ENCODE measurements at regions not wholly inside any gene's neighbourhood (a gene's known extent, or its start where the extent isn't known, plus 50 kb on each side); places are given as distances from the start of the nearest gene placed in this dataset.

DNA sequence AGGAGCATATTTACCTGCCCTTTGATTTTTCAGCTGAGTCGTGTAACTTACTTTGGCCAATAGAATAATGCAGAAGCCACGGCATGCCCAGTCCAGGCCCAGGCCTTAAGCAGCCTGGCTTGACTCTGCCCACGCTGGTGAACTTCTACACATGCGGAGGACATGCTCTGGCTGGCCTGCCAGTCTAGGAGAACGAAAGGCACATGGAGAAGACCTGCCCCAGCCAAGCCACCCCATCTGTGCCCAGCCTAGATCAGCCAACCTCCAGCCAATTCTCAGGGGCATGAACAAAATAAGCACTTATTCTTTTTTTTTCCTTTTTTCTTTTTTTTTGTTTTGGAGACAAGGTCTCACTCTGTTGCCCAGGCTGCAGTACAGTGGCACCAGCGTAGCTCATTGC is 112.7 kb upstream of the NANOS1 start:
- H3K4me1 ChIP-seq (replicated peaks in 1 of 4; ENCODE audit: control insufficient read depth in 3 of 4, insufficient read depth in 4 of 4, low read length in 3 of 4) = peaks cover 0 to 3% (median 0%) of the 10 kb centered on the region in 4 experiments; a peak in 1 of 7 replicates
- no peak overlapping the region for H3K56ac ChIP-seq (replicated peaks; ENCODE audit: insufficient read length, low read depth, low read length)
- no peak for DNase-seq (ENCODE audit: low read depth in 1 of 2, low spot score in 2 of 2)
- no peak overlapping the region for H2AK5ac ChIP-seq (ENCODE audit: low read depth, low read length)
- no peak overlapping the region for H3K4ac ChIP-seq (replicated peaks; ENCODE audit: insufficient read length, low read depth, low read length)
- H3K23ac ChIP-seq (ENCODE audit: insufficient read length) = no peak overlapping the region
- no peaks in the 10 kb centered on the region for H3K79me1 ChIP-seq (ENCODE audit: low read depth, low read length)
- 89% methylated on average over 6 of the region's 6 CpGs; no CpG with 5 or more reads in 1 of the 2 experiments for WGBS, 2 experiments (ENCODE audit: extremely low coverage in 1 of 2, insufficient coverage in 1 of 2, insufficient read length in 1 of 2, insufficient replicate concordance in 2 of 2, low coverage in 1 of 2, low lambda C conversion rate in 2 of 2, missing lambda C conversion rate in 1 of 2)
- TF ChIP-seq RAD21 (IDR thresholded peaks at IDR 0.05 in 1 of 2, conservative IDR thresholded peaks at IDR 0.05 in 1 of 2; ENCODE audit: low read depth in 2 of 2, low read length in 2 of 2) (no peak), HDAC2 (IDR thresholded peaks at IDR 0.05; ENCODE audit: borderline replicate concordance in 1 of 2, low read depth in 2 of 2, low read length in 2 of 2) (no peak)
- no peaks in the 10 kb centered on the region for H4K20me1 ChIP-seq (replicated peaks in 1 of 2; ENCODE audit: control insufficient read depth in 1 of 2, insufficient read depth in 2 of 2, low read length in 2 of 2)
- no peak overlapping the region for H2BK5ac ChIP-seq (ENCODE audit: low read depth, low read length)
- no peak overlapping the region for H2BK12ac ChIP-seq (ENCODE audit: low read depth, low read length)
- FAIRE-seq = no peak
- H2AFZ ChIP-seq (ENCODE audit: low read length) = no peak overlapping the region
- no peaks in the 10 kb centered on the region for H3K9me3 ChIP-seq (ENCODE audit: insufficient read depth in 2 of 2, low read depth in 1 of 2, low read length in 1 of 2)
- no peak overlapping the region for H2BK15ac ChIP-seq (ENCODE audit: low read length)
- CTCF ChIA-PET (ENCODE audit: partially characterized antibody) = interaction anchor here (1.0 kb wide), 1 partner anchor 9 kb away, joined by 3 read pairs; no protein-coding TSS in a partner anchor
- no peaks in the 10 kb centered on the region for H3K27me3 ChIP-seq (replicated peaks in 1 of 4; ENCODE audit: control insufficient read depth in 3 of 4, extremely low read depth in 1 of 4, insufficient read depth in 3 of 4, low read length in 3 of 4)
- no peaks in the 10 kb centered on the region for H3K79me2 ChIP-seq (ENCODE audit: control insufficient read depth in 1 of 2, insufficient read depth in 2 of 2, low read length in 2 of 2)
- no peak overlapping the region for H3K9ac ChIP-seq (replicated peaks in 1 of 4; ENCODE audit: extremely low read depth in 1 of 4, low read depth in 3 of 4, low read length in 3 of 4)
- POLR2A ChIA-PET (ENCODE audit: partially characterized antibody) = no interaction called here
- no peak overlapping the region for H4K8ac ChIP-seq (ENCODE audit: extremely low read depth, insufficient read depth, low read length)
- no peaks in the 10 kb centered on the region; the same call in 1 of the 2 replicates for H3K23me2 ChIP-seq (ENCODE audit: low read depth, low read length)
- no peak overlapping the region for H3K18ac ChIP-seq (ENCODE audit: extremely low read depth, low read length)
- H3K4me3 ChIP-seq (ENCODE audit: extremely low read depth in 1 of 4, insufficient read depth in 2 of 4, low read depth in 3 of 4, low read length in 4 of 4) = no peak overlapping the region
- H3K4me2 ChIP-seq (ENCODE audit: insufficient read depth in 1 of 2, low read depth in 2 of 2, low read length in 2 of 2) = no peak overlapping the region
- no peak overlapping the region for H3K27ac ChIP-seq (ENCODE audit: low read depth, low read length)
- H3K14ac ChIP-seq (ENCODE audit: insufficient read length) = no peak overlapping the region
- no peak overlapping the region for H4K5ac ChIP-seq (ENCODE audit: insufficient read length, low read depth, low read length)
- no peak overlapping the region for H2BK120ac ChIP-seq (replicated peaks; ENCODE audit: low read depth, low read length)
- no peak overlapping the region for H4K91ac ChIP-seq (replicated peaks; ENCODE audit: insufficient read length, low read length)
- H3K36me3 ChIP-seq (ENCODE audit: control insufficient read depth in 2 of 4, insufficient read depth in 4 of 4, low read length in 3 of 4) = no peaks in the 10 kb centered on the region
- H2BK20ac ChIP-seq (ENCODE audit: low read length) = no peak overlapping the region

Data from H1 (cell line).